Coronary artery (tissue), 2 donors: ENCODE measurements at regions not wholly inside any gene's neighbourhood (a gene's known extent, or its start where the extent isn't known, plus 50 kb on each side); places are given as distances from the start of the nearest gene placed in this dataset.

Source experiments
- DNase-seq: peaks from one replicate; pipeline ENCODE4 v3.0.0-alpha.2; 2017; ENCODE audit warnings: low spot score
- H3K27ac ChIP-seq, 2 donors: fragments of 200-600 bp; sonication (generic); one replicate each; pipeline ENCODE4 v1.5.1; 2016 to 2019
- H3K4me3 ChIP-seq: fragments of 200-600 bp; sonication (generic); 2 replicates; pipeline ENCODE4 v1.5.1; 2016; ENCODE audit warnings: mild to moderate bottlenecking, moderate library complexity
- CTCF ChIP-seq: fragments of 200-600 bp; sonication (generic); IDR thresholded peaks from one replicate; pipeline ENCODE4 v1.5.1; 2019; ENCODE audit warnings: antibody characterized with exemption

DNA sequence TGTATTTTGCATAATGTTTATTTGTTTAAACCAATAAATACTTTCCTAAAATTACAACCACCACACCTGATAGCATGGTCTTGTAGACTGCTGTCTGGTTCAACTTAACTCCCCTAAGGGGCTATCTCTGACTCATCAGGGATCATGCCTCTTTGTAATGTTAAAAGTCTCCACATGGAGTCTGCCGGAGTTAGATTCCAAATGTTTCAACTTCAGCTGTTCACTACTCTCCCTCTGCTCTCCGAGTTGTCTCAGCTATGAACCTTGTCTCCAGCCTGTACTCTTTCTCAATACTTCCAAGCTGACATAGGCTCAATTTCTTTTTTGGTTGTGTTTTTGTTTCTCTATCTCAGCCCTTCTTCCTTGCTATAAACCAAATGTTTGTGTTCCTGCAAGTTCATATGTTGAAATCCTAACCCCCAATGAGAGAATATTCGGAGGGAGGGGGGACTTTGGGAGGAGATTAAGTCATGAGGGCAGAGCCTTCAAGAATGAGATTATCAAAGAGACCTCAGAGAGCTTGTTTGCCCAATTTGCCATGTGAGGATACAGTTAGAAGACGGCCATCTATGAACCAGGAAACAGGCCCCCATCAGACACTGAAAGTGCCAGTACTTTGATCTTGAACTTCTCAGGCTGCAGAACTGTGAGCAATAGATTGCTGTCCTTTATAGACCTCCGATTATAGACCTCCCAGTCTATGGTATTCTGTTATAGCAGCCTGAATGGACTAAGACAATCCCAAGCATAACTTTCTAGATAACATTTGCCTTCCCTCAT lies 858.2 kb downstream of the VRK1 start:
- no peak for TF ChIP-seq CTCF
- no peak overlapping the region for H3K4me3 ChIP-seq
- DNase-seq = no peak
- H3K27ac ChIP-seq = no peak overlapping the region

GRCh38 chr14:97657609-97658008 lies 860.4 kb downstream of the VRK1 start:
- no peak for DNase-seq
- no peak for TF ChIP-seq CTCF
- Histone ChIP-seq H3K4me3 (no peak overlapping the region), H3K27ac (no peak overlapping the region)

DNA sequence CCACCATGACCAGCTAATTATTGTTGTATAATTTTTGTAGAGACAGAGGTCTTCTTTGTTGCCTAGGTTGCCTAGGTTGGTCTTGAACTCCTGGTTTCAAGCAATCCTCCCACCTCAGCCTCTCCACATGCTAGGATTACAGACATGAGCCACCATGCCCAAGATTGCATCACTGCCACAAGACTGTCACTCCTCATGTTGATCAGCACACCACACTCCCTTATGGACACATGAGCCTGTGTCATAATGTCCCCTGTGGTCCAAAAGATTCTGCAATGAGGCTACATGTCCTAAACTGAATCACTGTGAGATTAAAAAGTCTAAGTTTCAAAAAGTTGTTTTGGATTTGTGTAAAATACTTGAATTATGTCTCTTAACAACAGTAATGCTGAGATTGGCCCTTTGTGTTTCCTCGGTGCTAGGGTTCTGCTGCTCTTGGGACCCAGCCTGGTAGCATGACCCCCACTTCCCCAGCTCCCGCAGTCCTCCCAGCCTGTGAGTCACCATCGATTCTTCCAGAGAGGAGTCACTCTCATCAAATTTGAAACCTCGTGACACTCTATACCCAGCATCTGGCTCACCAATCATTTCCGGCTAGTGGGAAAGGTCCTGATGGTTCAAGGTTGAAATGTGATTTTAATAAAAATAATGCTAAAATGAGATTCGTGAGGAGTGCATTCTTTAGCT lies 890.9 kb downstream of the VRK1 start:
- no peak overlapping the region for H3K27ac ChIP-seq
- TF ChIP-seq CTCF = no peak
- no peak for DNase-seq
- no peak overlapping the region for H3K4me3 ChIP-seq

DNA sequence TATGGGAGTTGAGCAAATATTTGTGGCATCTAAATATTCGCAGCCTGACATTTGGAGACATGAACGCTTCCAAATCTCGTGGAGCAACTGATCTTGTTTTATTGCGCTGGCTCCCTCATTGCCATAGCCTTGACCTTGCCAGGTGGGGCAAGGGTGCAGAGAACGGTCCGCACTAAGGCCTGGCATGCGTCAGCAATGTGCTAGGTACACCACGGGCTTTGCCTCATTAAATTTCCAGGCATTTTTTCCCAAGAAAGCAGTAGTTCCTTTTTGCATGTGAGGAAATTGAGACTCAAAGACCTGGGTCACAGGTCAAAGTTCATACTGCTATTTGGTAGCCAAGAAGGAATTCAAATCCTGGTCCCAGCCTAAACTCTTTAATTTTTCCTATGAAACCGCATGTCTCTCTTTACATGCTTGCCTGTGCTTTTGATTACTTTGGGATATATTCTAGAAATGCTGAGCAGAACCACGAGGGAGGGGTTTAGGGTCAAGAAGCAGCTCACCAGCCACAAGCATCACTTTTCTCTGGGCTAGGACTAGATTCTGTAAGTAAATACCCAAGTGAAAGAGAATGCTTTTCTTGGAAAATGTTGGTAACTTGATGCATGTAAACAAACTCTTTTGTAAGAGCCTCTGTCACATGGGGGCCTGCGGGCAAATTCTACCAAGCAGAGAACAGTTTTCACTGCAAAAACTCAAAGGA lies 891.6 kb downstream of the VRK1 start:
- Histone ChIP-seq H3K27ac (no peak overlapping the region), H3K4me3 (no peak overlapping the region)
- no peak for DNase-seq
- no peak for TF ChIP-seq CTCF

- Histone ChIP-seq H3K4me3 (no peak overlapping the region), H3K27ac (no peak overlapping the region)
- DNase-seq = no peak
- no peak for TF ChIP-seq CTCF
These were observed 894.9 kb downstream of the VRK1 start for GRCh38 chr14:97692084-97692483.

DNA sequence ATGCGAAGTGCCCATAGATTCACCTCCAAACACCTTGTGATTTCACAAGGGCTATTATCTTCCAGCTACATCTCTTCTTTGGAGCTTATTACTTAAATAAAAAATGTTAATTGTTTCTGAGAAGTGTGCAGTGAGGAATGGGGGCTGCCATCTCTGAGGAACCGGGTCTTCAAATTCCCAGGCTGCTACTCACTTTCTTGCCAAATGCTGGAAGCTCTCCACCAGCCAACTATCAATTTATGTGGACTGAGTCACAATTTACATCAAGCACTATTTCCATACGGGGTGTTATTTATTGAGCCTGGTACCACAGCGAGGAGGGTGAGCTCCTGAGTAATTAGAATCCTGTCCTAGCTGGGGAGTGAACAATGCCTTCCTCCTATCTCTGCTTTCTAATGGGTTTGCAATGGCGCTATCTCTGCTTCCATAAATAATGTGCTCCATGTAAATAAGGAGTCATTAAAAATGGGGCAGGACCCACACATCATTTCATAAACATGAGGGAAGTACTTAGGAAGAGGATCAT lies 898.3 kb downstream of the VRK1 start:
- H3K4me3 ChIP-seq = no peak overlapping the region
- no peak overlapping the region for H3K27ac ChIP-seq
- DNase-seq = no peak
- no peak for TF ChIP-seq CTCF
